Left lung (tissue), 4 donors: ENCODE measurements at regions not wholly inside any gene's neighbourhood (a gene's known extent, or its start where the extent isn't known, plus 50 kb on each side); places are given as distances from the start of the nearest gene placed in this dataset.
"Not testable (repeated sequence)": the region's sequence is repeated elsewhere in the genome, so short reads cannot be mapped to it uniquely, and the experiment has no call there.

Experiments used
- ATAC-seq: fragments of 200-7000 bp; cut with Tn5 transposase; one replicate; pipeline ENCODE4 v1.9.1; 2020; ENCODE audit warnings: moderate library complexity
- DNase-seq, 4 donors: peaks; one replicate each; pipeline ENCODE4 v3.0.0-alpha.2; 2013 to 2020
- H3K27ac ChIP-seq, 2 donors: fragments of 200-600 bp; sonication (generic) in 1 of 2; one replicate each; pipeline versions ENCODE4 v1.5.0 to v1.8.0; 2020 to 2021
- H3K27me3 ChIP-seq, 2 donors: fragments of 200-600 bp; sonication (generic) in 1 of 2; one replicate each; pipeline versions ENCODE4 v1.5.0 to v1.8.0; 2020 to 2021
- H3K36me3 ChIP-seq, 2 donors: fragments of 200-600 bp; sonication (generic) in 1 of 2; one replicate each; pipeline versions ENCODE4 v1.5.0 to v1.8.0; 2020 to 2021
- H3K4me1 ChIP-seq, 2 donors: fragments of 200-600 bp; one replicate each; pipeline ENCODE4 v1.8.0; 2021
- H3K4me3 ChIP-seq, 2 donors: fragments of 200-600 bp; sonication (generic) in 1 of 2; one replicate each; pipeline versions ENCODE4 v1.5.0 to v1.8.0; 2020 to 2021; ENCODE audit warnings: mild to moderate bottlenecking in 1 of 2
- H3K9me3 ChIP-seq, 2 donors: fragments of 200-600 bp; sonication (generic) in 1 of 2; one replicate each; pipeline versions ENCODE4 v1.5.0 to v1.8.0; 2020 to 2021
- CTCF ChIP-seq, 2 donors: fragments of 200-600 bp; sonication (generic) in 1 of 2; IDR thresholded peaks; one replicate each; pipeline versions ENCODE4 v1.5.0 to v1.8.0; 2021; ENCODE audit warnings: antibody characterized with exemption in 2 of 2
- intact Hi-C, 2 donors: fragments of 100-400 bp; cut with DNase I; formaldehyde crosslinking; loops; one replicate each; pipeline versions ENCODE4 v1.11.2 to v1.14.2; 2022
- donor health status: DM: no; HTN: yes; CAD: no.
- donor health status: DM: no; HTN: no; CAD: no.

GRCh38 chr4:114137984-114138383 lies 158.5 kb upstream of the ARSJ start:
- Histone ChIP-seq H3K4me3 (no peak overlapping the region), H3K9me3 (no peaks in the 10 kb centered on the region), H3K27ac (no peak overlapping the region), H3K27me3 (no peaks in the 10 kb centered on the region), H3K4me1 (no peaks in the 10 kb centered on the region), H3K36me3 (no peaks in the 10 kb centered on the region)
- no peak for ATAC-seq
- no peak for TF ChIP-seq CTCF (IDR thresholded peaks at IDR 0.05)
- no peak for DNase-seq
- intact Hi-C loops: no loop called here

GRCh38 chr4:114146947-114147618 lies 167.6 kb upstream of the ARSJ start:
- intact Hi-C loops: no loop called here
- H3K27ac ChIP-seq: no peak overlapping the region
- H3K9me3 ChIP-seq: peaks cover 0 to 9% of the 10 kb centered on the region in 2 donors
- ATAC-seq: no peak
- no peaks in the 10 kb centered on the region for H3K27me3 ChIP-seq
- H3K36me3 ChIP-seq: no peaks in the 10 kb centered on the region
- no peak overlapping the region for H3K4me3 ChIP-seq
- H3K4me1 ChIP-seq: no peaks in the 10 kb centered on the region
- DNase-seq: peak in 1 of 4 donors; percentile 40
- TF ChIP-seq CTCF (IDR thresholded peaks at IDR 0.05): no peak

- H3K4me3 ChIP-seq, H3K36me3 ChIP-seq, H3K4me1 ChIP-seq, H3K27ac ChIP-seq, intact Hi-C loops, H3K9me3 ChIP-seq, DNase-seq, H3K27me3 ChIP-seq, ATAC-seq: not testable (repeated sequence)
These were observed 168.3 kb upstream of the ARSJ start for GRCh38 chr4:114147619-114148208.

- H3K27ac ChIP-seq, H3K4me1 ChIP-seq, H3K27me3 ChIP-seq, H3K4me3 ChIP-seq, intact Hi-C loops, ATAC-seq, H3K36me3 ChIP-seq, H3K9me3 ChIP-seq: not testable (repeated sequence)
- peak in 1 of 4 donors; percentile 73 for DNase-seq
These were observed 169.1 kb upstream of the ARSJ start for GRCh38 chr4:114148372-114149070.

GRCh38 chr4:114156371-114156770 lies 176.9 kb upstream of the ARSJ start:
- H3K27ac ChIP-seq: no peak overlapping the region
- DNase-seq: no peak
- no peaks in the 10 kb centered on the region for H3K4me1 ChIP-seq
- intact Hi-C loops: no loop called here
- no peaks in the 10 kb centered on the region for H3K36me3 ChIP-seq
- TF ChIP-seq CTCF (IDR thresholded peaks at IDR 0.05): no peak
- no peaks in the 10 kb centered on the region for H3K9me3 ChIP-seq
- H3K4me3 ChIP-seq: no peak overlapping the region
- ATAC-seq: no peak
- no peaks in the 10 kb centered on the region for H3K27me3 ChIP-seq

- Histone ChIP-seq H3K27me3 (no peaks in the 10 kb centered on the region), H3K4me3 (no peak overlapping the region), H3K27ac (no peak overlapping the region), H3K36me3 (no peaks in the 10 kb centered on the region), H3K4me1 (no peaks in the 10 kb centered on the region), H3K9me3 (no peaks in the 10 kb centered on the region)
- intact Hi-C loops: no loop called here
- TF ChIP-seq CTCF (IDR thresholded peaks at IDR 0.05): no peak
- DNase-seq (no peak), ATAC-seq (no peak)
These were observed 182.4 kb upstream of the ARSJ start for GRCh38 chr4:114161809-114162208.
